22Rv1 (cell line): ENCODE measurements at regions not wholly inside any gene's neighbourhood (a gene's known extent, or its start where the extent isn't known, plus 50 kb on each side); places are given as distances from the start of the nearest gene placed in this dataset.

Experiments
- CTCF ChIP-seq: fragments of 450-650 bp; IDR thresholded peaks from 2 replicates; pipeline ENCODE4 v1.5.1; 2017; ENCODE audit warnings: mild to moderate bottlenecking
- ZFX ChIP-seq: fragments of 450-650 bp; IDR thresholded peaks from 2 replicates; pipeline ENCODE4 v1.6.1; 2017; ENCODE audit warnings: antibody characterized with exemption, borderline replicate concordance

- TF ChIP-seq CTCF (no peak), ZFX (no peak)
Measured at GRCh38 chr18:78046631-78047030, 797.0 kb downstream of the GALR1 start.
